WTC11 (cell line): ENCODE measurements at regions not wholly inside any gene's neighbourhood (a gene's known extent, or its start where the extent isn't known, plus 50 kb on each side); places are given as distances from the start of the nearest gene placed in this dataset.

Experiments used
- CTCF ChIP-seq: fragments of 200-600 bp; IDR thresholded peaks from 2 replicates; pipeline ENCODE4 v1.8.0; 2022; ENCODE audit warnings: antibody characterized with exemption
- FOXP1 ChIP-seq: sonication (generic); formaldehyde crosslinking; IDR thresholded peaks from 2 replicates; pipeline ENCODE4 v1.8.0; 2022; ENCODE audit warnings: missing genetic modification reagents, mild to moderate bottlenecking, moderate library complexity, borderline replicate concordance
- MAX ChIP-seq: sonication (generic); formaldehyde crosslinking; IDR thresholded peaks from 2 replicates; pipeline ENCODE4 v1.8.0; 2022; ENCODE audit warnings: mild to moderate bottlenecking, missing genetic modification reagents
- MYBL2 ChIP-seq: sonication (generic); formaldehyde crosslinking; IDR thresholded peaks from 2 replicates; pipeline ENCODE4 v1.8.1; 2023; ENCODE audit warnings: mild to moderate bottlenecking, moderate library complexity, missing genetic modification reagents
- SP1 ChIP-seq: sonication (generic); formaldehyde crosslinking; conservative IDR thresholded peaks from 2 replicates; pipeline ENCODE4 v1.8.1; 2022; ENCODE audit warnings: missing genetic modification reagents

GRCh38 chr11:11743216-11743615, 98.6 kb upstream of the USP47 start:
- TF ChIP-seq CTCF (no peak), FOXP1 (no peak), MAX (CRISPR knock-in tag) (no peak), SP1 (CRISPR knock-in tag) (no peak), MYBL2 (CRISPR knock-in tag) (no peak)
